Adrenal gland (tissue), 9 donors: ENCODE measurements at regions not wholly inside any gene's neighbourhood (a gene's known extent, or its start where the extent isn't known, plus 50 kb on each side); places are given as distances from the start of the nearest gene placed in this dataset.

Source experiments
- DNase-seq, 7 donors: peaks; one replicate each; pipeline ENCODE4 v3.0.0-alpha.2; 2019 to 2020
- H3K27ac ChIP-seq, 5 donors: fragments of 200-600 bp; sonication (generic) in 4 of 5; 1 replicate in 3 of 5; 2 replicates in 2 of 5; pipeline versions ENCODE4 v1.5.1 to v1.8.0; 2016 to 2020; ENCODE audit warnings: mild to moderate bottlenecking in 1 of 5
- H3K27me3 ChIP-seq: fragments of 200-600 bp; 2 replicates; pipeline ENCODE4 v1.8.0; 2021
- H3K36me3 ChIP-seq, 2 donors: fragments of 200-600 bp; replicated peaks in 1 of 2; 1 replicate in 1 of 2; 2 replicates in 1 of 2; pipeline versions ENCODE4 v1.5.1 to v1.8.0; 2018 to 2022
- H3K4me1 ChIP-seq, 2 donors: fragments of 200-600 bp; replicated peaks in 1 of 2; 1 replicate in 1 of 2; 2 replicates in 1 of 2; pipeline versions ENCODE4 v1.5.1 to v1.8.0; 2018 to 2021
- H3K4me3 ChIP-seq, 4 donors: fragments of 200-600 bp; sonication (generic) in 3 of 4; one replicate each; pipeline ENCODE4 v1.5.1; 2016 to 2018
- H3K9me3 ChIP-seq, 3 donors: fragments of 200-600 bp; sonication (generic) in 1 of 3; replicated peaks in 1 of 3; 1 replicate in 2 of 3; 2 replicates in 1 of 3; pipeline versions ENCODE4 v1.5.1 to v1.8.0; 2016 to 2021
- CTCF ChIP-seq, 6 experiments: fragments of 450-650 bp in 4 of 6; fragments of 200-600 bp in 2 of 6; sonication (generic) in 1 of 6; IDR thresholded peaks; 1 replicate in 5 of 6; 2 replicates in 1 of 6; pipeline versions ENCODE4 v1.5.1 to v1.8.0; 2016 to 2021; ENCODE audit warnings: antibody characterized with exemption in 6 of 6, mild to moderate bottlenecking in 2 of 6, moderate library complexity in 1 of 6
- POLR2A ChIP-seq, 2 donors: fragments of 450-650 bp; IDR thresholded peaks; one replicate each; pipeline ENCODE4 v1.6.1; 2017; ENCODE audit warnings: antibody characterized with exemption in 2 of 2, mild to moderate bottlenecking in 2 of 2, moderate library complexity in 1 of 2
- WGBS, 4 donors: extraction: QIAGEN DNeasy Blood & Tissue Kit in 2 of 4; methylation state at CpG; one replicate each; pipeline versions ENCODE4 v1.1.5 to v1.1.7; 2013 to 2017; 5-methylcytosine and 5-hydroxymethylcytosine counted together
- intact Hi-C, 2 donors: fragments of 100-400 bp; cut with DNase I; formaldehyde crosslinking; loops; one replicate each; pipeline versions ENCODE4 v1.14.1 to v1.15.0; 2022 to 2023
- donor health status: healthy with polysubstance abuse.
- donor health status: Bipolar disorder and iron deficiency.
- donor health status: DM: yes; HTN: yes; CAD: no.
- donor health status: DM: no; HTN: no; CAD: no.
- donor health status: DM: no; HTN: no; CAD: no.

- no peak for DNase-seq
- Histone ChIP-seq H3K9me3 (no peaks in the 10 kb centered on the region), H3K4me3 (no peak overlapping the region), H3K36me3 (no peaks in the 10 kb centered on the region), H3K27me3 (no peaks in the 10 kb centered on the region), H3K27ac (no peak overlapping the region), H3K4me1 (no peaks in the 10 kb centered on the region)
- intact Hi-C loops, result no loop called here
- WGBS, 4 donors, result 77 to 85% (median 84%) methylated on average over 2 of the region's 2 CpGs
- TF ChIP-seq POLR2A (IDR thresholded peaks at IDR 0.05) (no peak), CTCF (IDR thresholded peaks at IDR 0.05) (no peak)
These were observed 100.4 kb upstream of the YPEL5 start for GRCh38 chr2:30046396-30046795.

GRCh38 chr2:30046979-30047378, 99.8 kb upstream of the YPEL5 start:
- 62 to 65% (median 63%) methylated on average over 3 of the region's 3 CpGs for WGBS, 4 donors
- Histone ChIP-seq H3K9me3 (no peaks in the 10 kb centered on the region), H3K36me3 (no peaks in the 10 kb centered on the region), H3K4me1 (no peaks in the 10 kb centered on the region), H3K4me3 (no peak overlapping the region), H3K27ac (no peak overlapping the region), H3K27me3 (no peaks in the 10 kb centered on the region)
- DNase-seq, result no peak
- intact Hi-C loops, result no loop called here
- no peak for TF ChIP-seq POLR2A (IDR thresholded peaks at IDR 0.05)
- TF ChIP-seq CTCF (IDR thresholded peaks at IDR 0.05), result no peak

GRCh38 chr2:30048636-30049175, 98.1 kb upstream of the YPEL5 start:
- H3K9me3 ChIP-seq, result no peaks in the 10 kb centered on the region
- H3K4me3 ChIP-seq, result no peak overlapping the region
- H3K36me3 ChIP-seq, result no peaks in the 10 kb centered on the region
- DNase-seq, result no peak
- intact Hi-C loops, result no loop called here
- H3K4me1 ChIP-seq, result no peaks in the 10 kb centered on the region
- H3K27ac ChIP-seq, result peak overlapping the region in 1 of 5 donors; percentile 0
- no peaks in the 10 kb centered on the region for H3K27me3 ChIP-seq
- WGBS, 4 donors, result 48 to 54% (median 51%) methylated on average over 8 of the region's 8 CpGs
- TF ChIP-seq POLR2A (IDR thresholded peaks at IDR 0.05) (no peak), CTCF (IDR thresholded peaks at IDR 0.05) (no peak)

GRCh38 chr2:30055548-30055947, 91.3 kb upstream of the YPEL5 start:
- TF ChIP-seq POLR2A (IDR thresholded peaks at IDR 0.05) (no peak), CTCF (IDR thresholded peaks at IDR 0.05) (no peak)
- Histone ChIP-seq H3K27ac (no peak overlapping the region), H3K4me1 (no peaks in the 10 kb centered on the region), H3K36me3 (no peaks in the 10 kb centered on the region), H3K9me3 (no peaks in the 10 kb centered on the region), H3K27me3 (no peaks in the 10 kb centered on the region), H3K4me3 (no peak overlapping the region)
- no peak for DNase-seq
- whole genome bisulfite sequencing, 4 donors, result 36 to 69% (median 57%) methylated on average over 2 of the region's 2 CpGs
- intact Hi-C loops, result no loop called here
